SU-DHL-6 (cell line): ENCODE measurements at regions not wholly inside any gene's neighbourhood (a gene's known extent, or its start where the extent isn't known, plus 50 kb on each side); places are given as distances from the start of the nearest gene placed in this dataset.

ENCODE experiments used
- EZH2phosphoT487 ChIP-seq: fragments of 200-600 bp; sonication (generic), shearing (Covaris generic); conservative IDR thresholded peaks from 2 replicates; pipeline ENCODE4 v1.6.1; 2018; ENCODE audit warnings: mild to moderate bottlenecking, antibody characterized with exemption, low read length, moderate library complexity, mixed read lengths
- TF ChIP-seq, protein P1 (sequence below): fragments of 200-600 bp; sonication (generic); IDR thresholded peaks from one replicate; pipeline ENCODE4 v1.5.1; 2017; ENCODE audit warnings: antibody characterized with exemption, mild to moderate bottlenecking, low read length, moderate library complexity; ENCODE audit not compliant: insufficient read depth, poor library complexity, severe bottlenecking

DNA sequence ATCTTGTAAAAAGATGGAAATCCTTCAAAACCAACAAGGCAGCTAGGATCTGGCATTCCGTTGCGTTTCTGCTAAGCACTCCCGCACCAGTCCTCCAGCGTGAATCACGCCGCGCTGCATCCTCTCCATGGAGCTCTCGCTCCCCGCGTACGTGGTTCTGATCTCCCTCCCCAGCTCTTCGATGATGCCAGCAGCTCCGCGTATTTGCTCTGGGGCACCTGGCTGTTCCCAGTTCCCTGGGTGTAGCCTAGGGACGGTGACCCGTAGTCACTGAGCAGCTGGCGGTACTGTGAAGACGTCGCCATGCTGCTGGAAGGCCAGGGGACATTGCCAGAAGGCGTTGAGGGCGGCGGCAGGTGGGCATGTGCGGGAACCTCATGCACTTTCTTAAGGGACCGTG, 407.5 kb downstream of the RNF144A start:
- TF ChIP-seq, protein P1, sequence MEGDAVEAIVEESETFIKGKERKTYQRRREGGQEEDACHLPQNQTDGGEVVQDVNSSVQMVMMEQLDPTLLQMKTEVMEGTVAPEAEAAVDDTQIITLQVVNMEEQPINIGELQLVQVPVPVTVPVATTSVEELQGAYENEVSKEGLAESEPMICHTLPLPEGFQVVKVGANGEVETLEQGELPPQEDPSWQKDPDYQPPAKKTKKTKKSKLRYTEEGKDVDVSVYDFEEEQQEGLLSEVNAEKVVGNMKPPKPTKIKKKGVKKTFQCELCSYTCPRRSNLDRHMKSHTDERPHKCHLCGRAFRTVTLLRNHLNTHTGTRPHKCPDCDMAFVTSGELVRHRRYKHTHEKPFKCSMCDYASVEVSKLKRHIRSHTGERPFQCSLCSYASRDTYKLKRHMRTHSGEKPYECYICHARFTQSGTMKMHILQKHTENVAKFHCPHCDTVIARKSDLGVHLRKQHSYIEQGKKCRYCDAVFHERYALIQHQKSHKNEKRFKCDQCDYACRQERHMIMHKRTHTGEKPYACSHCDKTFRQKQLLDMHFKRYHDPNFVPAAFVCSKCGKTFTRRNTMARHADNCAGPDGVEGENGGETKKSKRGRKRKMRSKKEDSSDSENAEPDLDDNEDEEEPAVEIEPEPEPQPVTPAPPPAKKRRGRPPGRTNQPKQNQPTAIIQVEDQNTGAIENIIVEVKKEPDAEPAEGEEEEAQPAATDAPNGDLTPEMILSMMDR, result no peak
- no peak for TF ChIP-seq EZH2phosphoT487
